ENCODE measurements at regions not wholly inside any gene's neighbourhood (a gene's known extent, or its start where the extent isn't known, plus 50 kb on each side); places are given as distances from the start of the nearest gene placed in this dataset.

GRCh38 chr12:93073324-93073723 lies 144.2 kb upstream of the EEA1 start:
- TF ChIP-seq CTCF (IDR thresholded peaks at IDR 0.05; ENCODE audit: unreplicated experiment) = no peak
- no peak overlapping the region for H3K4me3 Mint-ChIP-seq (ENCODE audit: unreplicated experiment)
- peaks cover 3% of the 10 kb centered on the region for H3K4me1 Mint-ChIP-seq (ENCODE audit: unreplicated experiment)
- H3K27me3 Mint-ChIP-seq (ENCODE audit: unreplicated experiment) = no peaks in the 10 kb centered on the region
- DNase-seq (ENCODE audit: low spot score) = no peak
- H3K27ac Mint-ChIP-seq (ENCODE audit: unreplicated experiment) = no peak overlapping the region
- H3K36me3 Mint-ChIP-seq (ENCODE audit: low read depth, unreplicated experiment) = no peaks in the 10 kb centered on the region
- H3K9me3 Mint-ChIP-seq (ENCODE audit: unreplicated experiment) = no peaks in the 10 kb centered on the region

DNA sequence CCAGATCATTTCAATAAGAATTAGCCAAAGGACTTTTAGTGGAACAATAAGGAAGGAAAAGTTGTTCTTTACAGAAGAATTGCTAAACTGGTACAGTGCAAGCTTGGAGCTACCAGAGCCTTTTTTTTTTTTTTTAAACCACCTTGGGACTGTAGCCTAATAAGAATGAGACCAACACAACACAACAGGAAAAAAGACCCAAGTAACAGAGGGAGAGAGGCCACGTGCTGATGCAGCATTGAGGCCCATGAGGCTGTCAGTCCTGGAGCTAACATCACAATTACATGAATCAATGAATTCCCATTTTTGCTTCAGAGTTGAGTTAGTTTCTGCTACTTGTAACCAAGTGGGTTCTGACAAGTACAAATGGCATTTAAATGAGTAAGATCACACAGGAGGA lies 149.0 kb upstream of the EEA1 start:
- no peak for DNase-seq (ENCODE audit: low spot score)
- H3K9me3 Mint-ChIP-seq (ENCODE audit: unreplicated experiment) = no peaks in the 10 kb centered on the region
- peaks cover 28% of the 10 kb centered on the region for H3K4me1 Mint-ChIP-seq (ENCODE audit: unreplicated experiment)
- H3K27ac Mint-ChIP-seq (ENCODE audit: unreplicated experiment) = no peak overlapping the region
- H3K4me3 Mint-ChIP-seq (ENCODE audit: unreplicated experiment) = no peak overlapping the region
- H3K36me3 Mint-ChIP-seq (ENCODE audit: low read depth, unreplicated experiment) = peaks cover 4% of the 10 kb centered on the region
- TF ChIP-seq CTCF (IDR thresholded peaks at IDR 0.05; ENCODE audit: unreplicated experiment) = no peak
- H3K27me3 Mint-ChIP-seq (ENCODE audit: unreplicated experiment) = peaks cover 2% of the 10 kb centered on the region

GRCh38 chr12:93078577-93078976 lies 149.5 kb upstream of the EEA1 start:
- DNase-seq (ENCODE audit: low spot score) = no peak
- H3K4me3 Mint-ChIP-seq (ENCODE audit: unreplicated experiment) = no peak overlapping the region
- H3K4me1 Mint-ChIP-seq (ENCODE audit: unreplicated experiment) = peaks cover 28% of the 10 kb centered on the region
- peaks cover 2% of the 10 kb centered on the region for H3K27me3 Mint-ChIP-seq (ENCODE audit: unreplicated experiment)
- H3K36me3 Mint-ChIP-seq (ENCODE audit: low read depth, unreplicated experiment) = peaks cover 4% of the 10 kb centered on the region
- no peak overlapping the region for H3K27ac Mint-ChIP-seq (ENCODE audit: unreplicated experiment)
- H3K9me3 Mint-ChIP-seq (ENCODE audit: unreplicated experiment) = no peaks in the 10 kb centered on the region
- no peak for TF ChIP-seq CTCF (IDR thresholded peaks at IDR 0.05; ENCODE audit: unreplicated experiment)

GRCh38 chr12:93079271-93079670 lies 150.2 kb upstream of the EEA1 start:
- no peak for TF ChIP-seq CTCF (IDR thresholded peaks at IDR 0.05; ENCODE audit: unreplicated experiment)
- Mint-ChIP-seq H3K27ac (ENCODE audit: unreplicated experiment) (no peak overlapping the region), H3K9me3 (ENCODE audit: unreplicated experiment) (no peaks in the 10 kb centered on the region)

DNA sequence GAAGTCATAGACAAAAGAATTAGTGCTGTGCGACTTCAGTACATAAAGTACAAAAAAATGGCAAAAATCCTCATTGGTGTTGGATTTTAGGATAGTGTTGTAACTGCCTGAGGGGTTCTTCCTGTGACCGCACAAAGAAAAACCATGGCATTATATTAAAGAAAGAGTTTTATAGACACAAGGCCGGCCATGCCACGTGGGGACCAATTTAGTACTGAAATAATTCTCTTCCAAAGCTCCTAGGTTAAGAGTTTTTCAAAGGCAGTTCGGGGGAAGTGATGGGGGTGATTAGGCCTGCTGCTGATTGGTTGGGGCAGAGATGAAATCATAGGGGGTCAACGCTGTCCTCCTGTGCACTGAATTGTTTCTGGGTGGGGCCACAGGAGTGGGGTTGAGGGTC lies 150.9 kb upstream of the EEA1 start:
- H3K9me3 Mint-ChIP-seq (ENCODE audit: unreplicated experiment) = no peaks in the 10 kb centered on the region
- no peak for TF ChIP-seq CTCF (IDR thresholded peaks at IDR 0.05; ENCODE audit: unreplicated experiment)
- peaks cover 28% of the 10 kb centered on the region for H3K4me1 Mint-ChIP-seq (ENCODE audit: unreplicated experiment)
- peaks cover 4% of the 10 kb centered on the region for H3K36me3 Mint-ChIP-seq (ENCODE audit: low read depth, unreplicated experiment)
- H3K27me3 Mint-ChIP-seq (ENCODE audit: unreplicated experiment) = peaks cover 2% of the 10 kb centered on the region
- H3K4me3 Mint-ChIP-seq (ENCODE audit: unreplicated experiment) = no peak overlapping the region
- no peak for DNase-seq (ENCODE audit: low spot score)
- no peak overlapping the region for H3K27ac Mint-ChIP-seq (ENCODE audit: unreplicated experiment)

More at GRCh38 chr12:93079271-93079670, 150.2 kb upstream of the EEA1 start:
- peaks cover 4% of the 10 kb centered on the region for H3K36me3 Mint-ChIP-seq (ENCODE audit: low read depth, unreplicated experiment)
- peaks cover 2% of the 10 kb centered on the region for H3K27me3 Mint-ChIP-seq (ENCODE audit: unreplicated experiment)
- H3K4me1 Mint-ChIP-seq (ENCODE audit: unreplicated experiment) = peaks cover 28% of the 10 kb centered on the region
- no peak for DNase-seq (ENCODE audit: low spot score)
- no peak overlapping the region for H3K4me3 Mint-ChIP-seq (ENCODE audit: unreplicated experiment)

All from endothelial cell (in vitro differentiated cells).